Thoracic aorta (tissue), 2 donors: ENCODE measurements at regions not wholly inside any gene's neighbourhood (a gene's known extent, or its start where the extent isn't known, plus 50 kb on each side); places are given as distances from the start of the nearest gene placed in this dataset.

Experiments
- ATAC-seq: fragments of 150-250 bp; one replicate; pipeline ENCODE4 v1.8.0; 2017; ENCODE audit warnings: low read depth; ENCODE audit not compliant: insufficient number of reproducible peaks, low FRiP score
- DNase-seq: peaks from one replicate; pipeline ENCODE4 v3.0.0-alpha.2; 2020; ENCODE audit warnings: low spot score
- H3K27ac ChIP-seq, 2 donors: fragments of 200-600 bp; sonication (generic); 1 replicate in 1 of 2; 2 replicates in 1 of 2; pipeline ENCODE4 v1.5.1; 2016; ENCODE audit warnings: mild to moderate bottlenecking in 2 of 2, moderate library complexity in 2 of 2
- H3K27me3 ChIP-seq: fragments of 200-600 bp; sonication (generic); replicated peaks from 2 replicates; pipeline ENCODE4 v1.6.0; 2016; ENCODE audit warnings: mild to moderate bottlenecking; ENCODE audit not compliant: insufficient read depth
- H3K36me3 ChIP-seq: fragments of 200-600 bp; sonication (generic); one replicate; pipeline ENCODE4 v1.5.1; 2016
- H3K4me1 ChIP-seq, 2 donors: fragments of 200-600 bp; sonication (generic); 1 replicate in 1 of 2; 2 replicates in 1 of 2; pipeline versions ENCODE4 v1.5.1 to v1.6.0; 2016; ENCODE audit warnings: low read depth in 2 of 2, mild to moderate bottlenecking in 1 of 2; ENCODE audit not compliant: control insufficient read depth in 1 of 2
- H3K4me3 ChIP-seq: fragments of 200-600 bp; sonication (generic); 2 replicates; pipeline ENCODE4 v1.5.1; 2016; ENCODE audit warnings: mild to moderate bottlenecking
- H3K9me3 ChIP-seq: fragments of 200-600 bp; sonication (generic); 2 replicates; pipeline ENCODE4 v1.5.1; 2016
- TF ChIP-seq, protein P1 (sequence below): fragments of 200-600 bp; sonication (generic); IDR thresholded peaks from one replicate; pipeline ENCODE4 v1.5.1; 2019; ENCODE audit warnings: antibody characterized with exemption

DNA sequence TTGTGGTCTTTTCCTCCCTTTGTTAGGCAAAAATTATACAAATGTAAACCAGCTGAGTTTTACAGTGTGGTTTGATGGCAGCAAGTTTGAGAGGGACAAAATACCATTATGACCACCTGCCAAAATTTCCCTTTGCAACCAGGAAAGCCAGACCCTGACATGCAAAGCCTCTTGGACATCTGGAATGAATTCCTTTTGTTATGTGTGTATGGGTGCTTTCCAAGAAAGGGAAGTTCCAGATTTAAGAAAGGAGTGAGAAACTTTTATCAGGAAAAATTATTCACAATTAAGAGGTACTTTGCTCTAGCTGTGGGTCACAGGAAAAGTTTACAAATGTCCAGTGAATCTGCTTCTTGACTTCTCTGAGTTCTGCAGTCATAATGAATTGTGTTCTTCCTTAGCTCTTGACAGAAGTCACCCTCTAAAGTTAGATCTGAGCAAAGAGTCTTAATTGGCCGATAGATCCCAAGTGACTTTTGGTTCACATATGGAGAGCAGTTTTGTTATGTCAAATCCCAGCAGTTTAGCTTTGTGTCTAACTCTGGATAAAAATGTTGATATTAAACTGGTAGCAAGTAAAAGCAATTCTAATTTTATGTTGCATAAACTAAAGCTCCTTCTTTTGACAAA is 295.9 kb upstream of the ZNF608 start:
- ATAC-seq (no peak), DNase-seq (no peak)
- no peak overlapping the region for H3K27ac ChIP-seq
- H3K4me3 ChIP-seq, result no peak overlapping the region
- no peaks in the 10 kb centered on the region for H3K9me3 ChIP-seq
- TF ChIP-seq, protein P1, sequence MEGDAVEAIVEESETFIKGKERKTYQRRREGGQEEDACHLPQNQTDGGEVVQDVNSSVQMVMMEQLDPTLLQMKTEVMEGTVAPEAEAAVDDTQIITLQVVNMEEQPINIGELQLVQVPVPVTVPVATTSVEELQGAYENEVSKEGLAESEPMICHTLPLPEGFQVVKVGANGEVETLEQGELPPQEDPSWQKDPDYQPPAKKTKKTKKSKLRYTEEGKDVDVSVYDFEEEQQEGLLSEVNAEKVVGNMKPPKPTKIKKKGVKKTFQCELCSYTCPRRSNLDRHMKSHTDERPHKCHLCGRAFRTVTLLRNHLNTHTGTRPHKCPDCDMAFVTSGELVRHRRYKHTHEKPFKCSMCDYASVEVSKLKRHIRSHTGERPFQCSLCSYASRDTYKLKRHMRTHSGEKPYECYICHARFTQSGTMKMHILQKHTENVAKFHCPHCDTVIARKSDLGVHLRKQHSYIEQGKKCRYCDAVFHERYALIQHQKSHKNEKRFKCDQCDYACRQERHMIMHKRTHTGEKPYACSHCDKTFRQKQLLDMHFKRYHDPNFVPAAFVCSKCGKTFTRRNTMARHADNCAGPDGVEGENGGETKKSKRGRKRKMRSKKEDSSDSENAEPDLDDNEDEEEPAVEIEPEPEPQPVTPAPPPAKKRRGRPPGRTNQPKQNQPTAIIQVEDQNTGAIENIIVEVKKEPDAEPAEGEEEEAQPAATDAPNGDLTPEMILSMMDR, result no peak
- H3K27me3 ChIP-seq, result no peaks in the 10 kb centered on the region
- no peaks in the 10 kb centered on the region for H3K36me3 ChIP-seq
- H3K4me1 ChIP-seq, result peaks cover 4 to 17% of the 10 kb centered on the region in 2 donors

DNA sequence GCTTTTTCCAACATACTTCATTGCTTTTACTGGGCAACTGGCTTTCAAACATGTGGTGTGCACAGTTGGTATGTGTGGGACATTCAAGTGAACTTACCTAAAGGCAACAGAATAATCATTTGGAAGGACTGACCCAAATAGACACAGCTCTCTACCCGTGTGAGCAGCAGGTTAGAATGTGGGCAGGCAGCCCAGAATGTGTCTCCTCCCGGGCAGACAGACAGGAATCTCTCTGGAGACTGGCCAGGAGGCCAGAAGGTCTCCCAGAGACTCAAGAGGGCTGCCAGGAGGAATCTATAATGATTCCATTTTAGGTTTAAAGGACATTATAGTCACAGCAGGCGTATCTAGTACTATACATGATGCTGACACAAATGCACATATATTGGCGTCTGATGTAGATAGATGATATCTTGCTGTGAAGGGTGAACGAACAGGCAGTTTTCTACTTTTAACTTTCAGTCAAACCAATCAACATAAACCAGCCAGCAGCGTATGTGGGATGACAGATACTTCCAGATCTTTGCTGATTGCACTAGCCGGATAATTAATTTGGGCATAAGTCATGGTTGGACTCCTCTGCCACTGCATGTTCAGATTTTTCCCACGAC is 297.4 kb upstream of the ZNF608 start:
- Histone ChIP-seq H3K4me3 (no peak overlapping the region), H3K9me3 (no peaks in the 10 kb centered on the region), H3K4me1 (peaks cover 4 to 17% of the 10 kb centered on the region in 2 donors), H3K27me3 (no peaks in the 10 kb centered on the region), H3K36me3 (no peaks in the 10 kb centered on the region), H3K27ac (no peak overlapping the region)
- ATAC-seq, result no peak
- TF ChIP-seq, protein P1, result no peak
- no peak for DNase-seq

DNA sequence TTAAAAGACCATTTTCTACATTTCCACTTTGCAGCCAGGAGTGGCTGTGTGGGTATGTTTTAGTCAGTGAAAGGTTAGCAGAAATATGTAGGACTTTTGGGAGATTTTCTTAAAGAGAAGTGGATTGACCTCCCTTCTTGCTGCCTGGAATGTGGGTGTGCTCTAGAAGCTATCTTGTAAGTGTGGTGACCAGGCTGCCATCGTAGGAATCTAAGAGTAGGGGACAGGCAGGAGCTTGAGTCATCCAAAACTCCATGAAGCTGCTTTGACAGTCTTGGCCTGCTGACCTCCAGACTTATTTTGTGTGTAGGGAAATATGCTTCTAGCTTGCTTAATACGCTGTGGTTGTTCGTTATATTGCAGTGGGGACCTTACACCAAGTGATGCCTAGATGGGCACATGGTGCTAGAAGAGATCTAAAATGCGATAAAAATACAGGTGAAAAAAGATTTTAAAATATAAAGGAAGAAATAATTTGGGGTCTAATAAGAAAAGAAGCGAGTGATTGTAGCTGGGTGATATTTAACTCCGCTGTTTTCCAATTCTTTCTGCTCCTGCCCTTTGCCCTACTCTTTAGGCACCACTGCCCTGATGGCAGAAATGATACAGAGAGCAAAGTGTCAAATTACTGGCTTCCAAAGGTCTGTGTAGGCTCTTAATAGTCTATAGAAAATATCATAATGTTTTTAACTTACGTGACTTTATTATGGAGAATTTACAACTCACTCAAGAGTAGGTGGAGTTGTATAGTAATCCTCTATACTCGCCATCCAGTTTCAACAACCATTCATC is 298.2 kb upstream of the ZNF608 start:
- H3K27me3 ChIP-seq, result no peaks in the 10 kb centered on the region
- TF ChIP-seq, protein P1, result no peak
- H3K27ac ChIP-seq, result no peak overlapping the region
- ATAC-seq (no peak), DNase-seq (no peak)
- no peak overlapping the region for H3K4me3 ChIP-seq
- H3K4me1 ChIP-seq, result peaks cover 4 to 17% of the 10 kb centered on the region in 2 donors
- no peaks in the 10 kb centered on the region for H3K9me3 ChIP-seq
- H3K36me3 ChIP-seq, result no peaks in the 10 kb centered on the region

DNA sequence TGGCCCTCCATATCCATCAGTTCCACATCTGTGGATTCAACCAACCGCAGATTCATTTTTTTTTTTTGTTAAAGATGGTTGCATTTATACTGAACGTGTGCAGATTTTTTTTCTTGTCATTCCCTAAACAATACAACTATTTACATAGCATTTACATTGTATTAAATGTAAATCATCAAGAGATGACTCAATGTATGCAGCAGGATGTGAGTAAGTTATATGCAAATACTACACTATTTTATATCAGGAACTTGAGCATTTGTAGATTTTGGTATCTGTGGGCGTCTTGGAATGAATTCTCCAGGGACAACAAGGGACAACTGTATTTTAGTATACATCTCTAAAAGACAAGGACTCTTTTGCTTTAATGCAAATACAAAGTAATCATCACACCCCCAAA is 299.2 kb upstream of the ZNF608 start:
- no peak for DNase-seq
- H3K9me3 ChIP-seq, result no peaks in the 10 kb centered on the region
- H3K27ac ChIP-seq, result no peak overlapping the region
- no peak for ATAC-seq
- no peaks in the 10 kb centered on the region for H3K27me3 ChIP-seq
- no peaks in the 10 kb centered on the region for H3K36me3 ChIP-seq
- peaks cover 4 to 17% of the 10 kb centered on the region in 2 donors for H3K4me1 ChIP-seq
- TF ChIP-seq, protein P1, result no peak
- no peak overlapping the region for H3K4me3 ChIP-seq

DNA sequence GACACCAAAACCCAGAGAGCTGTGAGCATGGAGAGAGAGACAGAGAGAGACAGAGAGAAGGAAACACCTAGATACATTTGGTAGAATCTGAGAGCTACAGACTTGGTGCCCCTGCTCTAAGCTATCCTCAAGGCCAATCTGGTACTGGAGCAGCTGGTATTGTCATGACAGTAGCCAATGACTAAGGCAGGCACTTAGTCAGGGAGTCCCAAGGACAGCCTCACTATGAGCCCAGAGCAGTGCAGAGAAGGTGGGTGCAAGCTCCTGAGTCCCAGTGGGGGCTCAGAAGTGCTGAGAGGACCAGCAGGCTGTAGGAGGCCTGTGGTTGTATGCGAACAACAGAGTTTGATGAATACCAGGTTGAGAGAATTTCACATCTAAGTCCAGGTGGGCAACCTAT is 300.4 kb upstream of the ZNF608 start:
- H3K27me3 ChIP-seq, result no peaks in the 10 kb centered on the region

More for the DNA sequence above, 300.4 kb upstream of the ZNF608 start:
- ATAC-seq, result no peak
- peaks cover 4 to 17% of the 10 kb centered on the region in 2 donors for H3K4me1 ChIP-seq
- TF ChIP-seq, protein P1, result no peak
- no peaks in the 10 kb centered on the region for H3K9me3 ChIP-seq
- H3K36me3 ChIP-seq, result no peaks in the 10 kb centered on the region
- DNase-seq, result no peak
- no peak overlapping the region for H3K27ac ChIP-seq
- no peak overlapping the region for H3K4me3 ChIP-seq
